Activated T-cell treated with anti-CD3 and anti-CD28 coated beads, Interleukin-2, amount 50 U/mL, for 72 hours (primary cell): ENCODE measurements at regions not wholly inside any gene's neighbourhood (a gene's known extent, or its start where the extent isn't known, plus 50 kb on each side); places are given as distances from the start of the nearest gene placed in this dataset.

Experiments used
- ATAC-seq, 2 donors: fragments of 150-1000 bp; cut with Tn5 transposase; replicated peaks in 1 of 2; 2 replicates each; pipeline ENCODE4 v1.10.0; 2021; ENCODE audit warnings: moderate library complexity in 2 of 2, mild to moderate bottlenecking in 1 of 2
- DNase-seq, 2 donors: peaks; one replicate each; pipeline ENCODE4 v3.0.0; 2021 to 2022; ENCODE audit warnings: mixed read lengths in 1 of 2
- H3K27ac Mint-ChIP-seq: one replicate; pipeline ENCODE4 v1.8.0; 2022; ENCODE audit warnings: mild to moderate bottlenecking, moderate library complexity, mixed read lengths
- H3K27me3 Mint-ChIP-seq: one replicate; pipeline ENCODE4 v1.8.0; 2022; ENCODE audit warnings: low read depth, mixed read lengths
- H3K36me3 Mint-ChIP-seq, 2 donors: one replicate each; pipeline ENCODE4 v1.8.0; 2022; ENCODE audit warnings: mixed read lengths in 2 of 2, mild to moderate bottlenecking in 1 of 2; ENCODE audit not compliant: insufficient read depth in 2 of 2
- H3K4me1 Mint-ChIP-seq: one replicate; pipeline ENCODE4 v1.8.0; 2022; ENCODE audit warnings: low read depth, mixed read lengths
- H3K4me3 Mint-ChIP-seq, 2 donors: one replicate each; pipeline ENCODE4 v1.8.0; 2022; ENCODE audit warnings: mild to moderate bottlenecking in 2 of 2, mixed read lengths in 2 of 2, moderate library complexity in 2 of 2
- H3K9me3 Mint-ChIP-seq, 2 donors: one replicate each; pipeline ENCODE4 v1.8.0; 2022; ENCODE audit warnings: mixed read lengths in 2 of 2

- no peaks in the 10 kb centered on the region for H3K4me1 Mint-ChIP-seq
- H3K27ac Mint-ChIP-seq: no peak overlapping the region
- H3K4me3 Mint-ChIP-seq: no peak overlapping the region
- ATAC-seq (no peak), DNase-seq (no peak)
- H3K27me3 Mint-ChIP-seq: no peaks in the 10 kb centered on the region
- no peaks in the 10 kb centered on the region for H3K36me3 Mint-ChIP-seq
- no peaks in the 10 kb centered on the region for H3K9me3 Mint-ChIP-seq
Observed at GRCh38 chr2:16247326-16248122, 307.2 kb downstream of the MYCN start.

DNA sequence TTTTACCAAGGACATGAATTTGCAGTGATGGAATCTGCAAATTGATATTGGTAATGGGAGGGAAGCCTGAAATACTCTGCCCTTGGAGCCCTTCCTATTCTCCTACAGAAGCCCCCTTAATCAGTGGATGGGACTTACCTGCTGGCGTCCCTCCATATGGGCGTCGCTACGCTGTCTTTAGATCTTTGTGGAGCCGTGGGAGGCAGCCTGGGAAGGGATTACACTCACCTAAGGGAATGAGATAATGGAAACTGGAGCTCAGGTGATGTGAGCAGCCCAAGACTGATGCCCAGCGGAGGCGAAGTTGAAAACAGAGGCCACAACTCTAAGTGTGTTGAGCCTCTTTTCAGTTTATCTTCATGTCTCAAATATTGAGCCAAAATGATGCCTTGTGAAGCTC, 306.6 kb downstream of the MYCN start:
- Mint-ChIP-seq H3K27me3 (peaks cover 3% of the 10 kb centered on the region), H3K27ac (no peak overlapping the region), H3K36me3 (no peaks in the 10 kb centered on the region), H3K4me1 (no peaks in the 10 kb centered on the region), H3K4me3 (no peak overlapping the region), H3K9me3 (no peaks in the 10 kb centered on the region)
- no peak for DNase-seq
- no peak for ATAC-seq

DNA sequence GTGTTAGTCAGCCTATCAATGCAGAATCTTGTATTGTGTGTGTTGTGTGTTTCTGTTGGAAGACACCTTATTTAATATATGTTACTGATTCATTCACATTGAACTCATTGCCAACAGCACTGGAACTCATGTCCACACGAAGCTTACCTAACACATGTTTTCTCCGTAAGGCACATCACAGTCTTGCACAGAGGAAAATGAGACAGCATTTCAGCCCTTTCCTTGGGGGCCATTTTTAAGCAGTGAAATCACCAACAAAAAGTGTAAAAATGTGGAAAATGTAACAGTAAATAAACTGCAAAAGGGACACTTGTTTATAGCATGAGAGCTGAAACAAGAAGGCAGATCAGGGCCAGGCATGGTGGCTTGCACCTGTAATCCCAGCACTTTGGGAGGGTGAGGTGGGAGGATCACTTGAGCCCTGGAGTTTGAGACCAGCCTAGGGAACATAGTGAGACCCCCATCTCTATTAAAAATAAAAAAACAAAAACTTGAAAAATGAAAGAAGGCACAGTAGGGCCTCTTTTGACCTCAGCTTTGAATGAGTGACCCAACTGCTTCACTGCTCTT, 306.0 kb downstream of the MYCN start:
- no peak for ATAC-seq
- DNase-seq: no peak
- H3K4me3 Mint-ChIP-seq: no peak overlapping the region
- H3K4me1 Mint-ChIP-seq: no peaks in the 10 kb centered on the region
- H3K27me3 Mint-ChIP-seq: peaks cover 4% of the 10 kb centered on the region
- H3K9me3 Mint-ChIP-seq: no peaks in the 10 kb centered on the region
- H3K27ac Mint-ChIP-seq: no peak overlapping the region
- no peaks in the 10 kb centered on the region for H3K36me3 Mint-ChIP-seq

- no peaks in the 10 kb centered on the region for H3K9me3 Mint-ChIP-seq
- no peak overlapping the region for H3K27ac Mint-ChIP-seq
- no peaks in the 10 kb centered on the region for H3K36me3 Mint-ChIP-seq
Observed at GRCh38 chr2:16245481-16246054, 305.2 kb downstream of the MYCN start.

GRCh38 chr2:16244966-16245320, 304.6 kb downstream of the MYCN start:
- Mint-ChIP-seq H3K9me3 (no peaks in the 10 kb centered on the region), H3K27ac (no peak overlapping the region), H3K36me3 (no peaks in the 10 kb centered on the region)

More at GRCh38 chr2:16245481-16246054, 305.2 kb downstream of the MYCN start:
- Mint-ChIP-seq H3K4me1 (no peaks in the 10 kb centered on the region), H3K4me3 (no peak overlapping the region), H3K27me3 (peaks cover 4% of the 10 kb centered on the region)
- no peak for DNase-seq
- no peak for ATAC-seq

GRCh38 chr2:16244153-16244965, 304.0 kb downstream of the MYCN start:
- Mint-ChIP-seq H3K36me3 (no peaks in the 10 kb centered on the region), H3K27ac (no peak overlapping the region), H3K9me3 (no peaks in the 10 kb centered on the region), H3K4me3 (no peak overlapping the region), H3K4me1 (no peaks in the 10 kb centered on the region), H3K27me3 (peaks cover 6% of the 10 kb centered on the region)
- DNase-seq (no peak), ATAC-seq (no peak)

More at GRCh38 chr2:16244966-16245320, 304.6 kb downstream of the MYCN start:
- no peak overlapping the region for H3K4me3 Mint-ChIP-seq
- no peak for DNase-seq
- peaks cover 4% of the 10 kb centered on the region for H3K27me3 Mint-ChIP-seq
- H3K4me1 Mint-ChIP-seq: no peaks in the 10 kb centered on the region
- ATAC-seq: no peak

GRCh38 chr2:16243411-16243996, 303.2 kb downstream of the MYCN start:
- peaks cover 11% of the 10 kb centered on the region for H3K27me3 Mint-ChIP-seq
- H3K4me3 Mint-ChIP-seq: no peak overlapping the region
- H3K9me3 Mint-ChIP-seq: no peaks in the 10 kb centered on the region
- no peak for DNase-seq
- H3K4me1 Mint-ChIP-seq: no peaks in the 10 kb centered on the region
- H3K27ac Mint-ChIP-seq: no peak overlapping the region
- H3K36me3 Mint-ChIP-seq: no peaks in the 10 kb centered on the region
- ATAC-seq: no peak

DNA sequence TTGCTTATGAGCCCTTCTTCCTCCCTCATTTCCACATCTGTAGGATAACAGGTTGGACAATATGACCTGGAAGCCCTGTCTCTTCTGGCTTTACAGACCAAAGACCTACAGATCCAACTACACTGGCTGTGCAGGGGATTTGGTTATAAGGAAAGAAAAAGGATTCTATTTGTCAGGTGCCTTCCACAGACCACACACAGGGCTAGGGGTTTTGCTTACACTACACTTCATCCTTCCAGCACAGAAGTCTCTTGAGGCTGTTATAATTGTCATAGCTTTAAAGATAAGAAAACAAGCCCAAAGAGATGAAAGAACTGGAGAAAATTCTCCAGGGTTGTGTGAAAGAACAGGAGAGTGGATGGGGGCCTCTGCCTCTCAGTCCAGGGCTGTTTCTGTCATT, 302.6 kb downstream of the MYCN start:
- DNase-seq (no peak), ATAC-seq (no peak)
- Mint-ChIP-seq H3K36me3 (no peaks in the 10 kb centered on the region), H3K4me1 (no peaks in the 10 kb centered on the region), H3K4me3 (no peak overlapping the region), H3K27ac (no peak overlapping the region), H3K9me3 (no peaks in the 10 kb centered on the region), H3K27me3 (peaks cover 11% of the 10 kb centered on the region)

GRCh38 chr2:16241166-16242160, 301.1 kb downstream of the MYCN start:
- Mint-ChIP-seq H3K27me3 (peaks cover 11% of the 10 kb centered on the region), H3K4me1 (no peaks in the 10 kb centered on the region), H3K9me3 (no peaks in the 10 kb centered on the region), H3K4me3 (no peak overlapping the region), H3K27ac (no peak overlapping the region), H3K36me3 (no peaks in the 10 kb centered on the region)
- ATAC-seq (no peak), DNase-seq (no peak)

- DNase-seq (no peak), ATAC-seq (no peak)
- Mint-ChIP-seq H3K27me3 (peaks cover 18% of the 10 kb centered on the region), H3K27ac (no peak overlapping the region), H3K9me3 (no peaks in the 10 kb centered on the region), H3K36me3 (no peaks in the 10 kb centered on the region), H3K4me3 (no peak overlapping the region), H3K4me1 (no peaks in the 10 kb centered on the region)
Observed at GRCh38 chr2:16240402-16240801, 300.1 kb downstream of the MYCN start.

- Mint-ChIP-seq H3K4me3 (no peak overlapping the region), H3K9me3 (no peaks in the 10 kb centered on the region), H3K4me1 (no peaks in the 10 kb centered on the region), H3K27ac (no peak overlapping the region), H3K36me3 (no peaks in the 10 kb centered on the region), H3K27me3 (peaks cover 21% of the 10 kb centered on the region)
- DNase-seq (no peak), ATAC-seq (no peak)
Observed at GRCh38 chr2:16239296-16239850, 299.0 kb downstream of the MYCN start.

GRCh38 chr2:16238786-16239185, 298.4 kb downstream of the MYCN start:
- no peaks in the 10 kb centered on the region for H3K36me3 Mint-ChIP-seq
- ATAC-seq (no peak), DNase-seq (no peak)
- no peaks in the 10 kb centered on the region for H3K4me1 Mint-ChIP-seq
- H3K27ac Mint-ChIP-seq: no peak overlapping the region
- no peaks in the 10 kb centered on the region for H3K9me3 Mint-ChIP-seq
- H3K4me3 Mint-ChIP-seq: no peak overlapping the region
- H3K27me3 Mint-ChIP-seq: peaks cover 21% of the 10 kb centered on the region
